Fibroblast of skin of scalp (primary cell): ENCODE measurements at regions not wholly inside any gene's neighbourhood (a gene's known extent, or its start where the extent isn't known, plus 50 kb on each side); places are given as distances from the start of the nearest gene placed in this dataset.

Experiments
- DNase-seq: peaks from one replicate; pipeline ENCODE4 v3.0.0-alpha.2; 2013

- DNase-seq: no peak
Measured at GRCh38 chr4:123031664-123032063, 109.3 kb upstream of the NUDT6 start.

DNA sequence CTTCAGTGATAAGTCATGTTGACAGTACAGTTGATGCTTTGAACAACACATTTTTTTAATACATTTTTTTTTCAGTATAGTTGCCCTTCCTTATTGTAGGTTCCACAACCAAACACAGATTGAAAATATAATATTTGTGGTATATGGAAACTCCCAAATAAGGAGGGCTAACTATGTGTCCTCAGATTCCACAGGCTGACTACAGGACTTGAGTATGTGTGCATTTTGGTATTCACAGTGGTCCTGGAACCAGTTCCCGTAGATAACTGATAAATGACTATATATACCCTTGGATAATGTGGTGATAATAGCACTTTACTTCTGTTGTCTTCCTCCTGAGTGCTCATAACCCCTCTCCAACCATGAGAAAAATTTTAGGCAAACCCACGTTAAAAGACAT is 111.6 kb upstream of the NUDT6 start:
- peak; percentile 88 for DNase-seq

GRCh38 chr4:123035239-123035638 is 112.8 kb upstream of the NUDT6 start:
- no peak for DNase-seq

DNA sequence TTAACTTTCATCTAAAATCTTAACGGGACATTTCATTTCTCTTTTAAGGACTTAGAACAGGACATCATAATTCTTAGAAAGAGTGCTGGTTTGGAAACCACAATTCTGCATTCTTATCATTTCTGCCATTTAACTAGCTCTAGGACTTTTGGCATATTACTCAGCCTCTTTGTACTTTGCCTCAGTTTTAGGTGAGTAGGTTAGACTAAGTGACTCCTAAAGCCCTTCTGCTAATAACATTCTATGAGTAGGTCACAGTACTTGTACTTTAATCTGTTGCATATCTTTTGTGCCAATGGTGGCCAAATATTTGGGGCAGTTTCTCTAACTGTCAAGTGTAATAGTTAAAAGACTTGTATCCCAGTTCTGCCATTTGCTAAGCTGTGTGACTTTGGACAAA is 115.4 kb upstream of the NUDT6 start:
- peak; percentile 65 for DNase-seq

DNA sequence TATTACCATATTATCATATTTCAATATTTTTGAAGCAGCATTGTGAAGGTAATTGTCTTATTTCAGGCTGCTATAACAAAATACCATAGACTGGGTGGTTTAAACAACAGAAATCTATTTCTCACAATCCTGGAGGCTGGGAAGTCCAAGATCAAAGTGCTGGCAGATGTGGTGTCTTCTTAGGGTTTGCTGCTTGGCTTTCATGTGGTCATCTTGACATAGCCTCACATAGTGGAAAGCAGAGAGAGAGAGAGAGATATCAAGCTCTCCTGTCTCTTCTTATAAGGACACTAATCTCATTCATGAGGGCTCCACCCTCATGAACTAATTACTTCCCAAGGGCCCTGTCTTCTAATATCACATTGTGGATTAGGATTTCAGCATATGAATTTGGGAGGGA is 119.7 kb upstream of the NUDT6 start:
- DNase-seq: no peak

DNA sequence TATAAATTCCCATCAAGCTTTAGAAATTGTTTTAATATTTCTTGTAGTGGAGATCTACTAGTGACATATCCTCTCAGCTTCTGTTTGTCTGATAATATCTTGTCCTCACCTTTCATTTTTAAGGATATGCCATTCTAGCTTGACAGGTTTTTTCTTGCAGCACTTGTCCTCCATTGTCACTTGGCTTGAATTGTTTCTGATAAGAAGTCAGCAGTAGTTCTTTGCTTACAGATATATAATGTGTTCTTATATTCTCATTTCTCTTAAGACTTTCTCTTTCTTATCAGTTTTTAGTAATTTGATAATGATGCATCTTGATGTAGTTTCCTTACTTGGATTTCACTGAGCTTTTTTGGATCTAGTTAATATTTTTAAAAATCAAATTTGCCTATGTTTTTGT is 120.6 kb upstream of the NUDT6 start:
- DNase-seq: no peak

GRCh38 chr4:123043793-123044425 is 121.5 kb upstream of the NUDT6 start:
- DNase-seq: no peak

- peak; percentile 25 for DNase-seq
Measured at GRCh38 chr4:123046096-123046495, 123.7 kb upstream of the NUDT6 start.

GRCh38 chr4:123050018-123050417 is 127.6 kb upstream of the NUDT6 start:
- DNase-seq: no peak

DNA sequence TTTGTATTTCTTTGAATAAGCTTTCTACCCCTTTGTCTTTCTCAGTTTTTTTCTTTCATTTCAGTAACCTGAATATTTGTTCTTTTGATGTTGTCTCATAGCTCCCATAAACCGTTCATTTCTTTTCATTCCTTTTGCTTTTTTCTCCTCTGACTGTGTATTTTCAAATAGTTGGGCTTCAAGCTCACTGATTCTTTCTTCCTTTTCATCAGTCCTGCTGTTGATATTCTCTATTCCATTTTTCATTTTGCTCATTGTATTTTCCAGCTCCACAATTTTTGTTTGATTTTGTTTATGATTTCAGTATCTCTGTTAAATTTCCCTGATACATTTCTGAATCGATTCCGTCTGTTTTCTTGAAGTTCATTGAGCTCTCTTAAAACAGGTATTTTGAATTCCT is 129.6 kb upstream of the NUDT6 start:
- no peak for DNase-seq

GRCh38 chr4:123055943-123056342 is 133.5 kb upstream of the NUDT6 start:
- peak; percentile 50 for DNase-seq

GRCh38 chr4:123060039-123060770 is 137.8 kb upstream of the NUDT6 start:
- no peak for DNase-seq

GRCh38 chr4:123064390-123064789 is 142.0 kb upstream of the NUDT6 start:
- DNase-seq: no peak

DNA sequence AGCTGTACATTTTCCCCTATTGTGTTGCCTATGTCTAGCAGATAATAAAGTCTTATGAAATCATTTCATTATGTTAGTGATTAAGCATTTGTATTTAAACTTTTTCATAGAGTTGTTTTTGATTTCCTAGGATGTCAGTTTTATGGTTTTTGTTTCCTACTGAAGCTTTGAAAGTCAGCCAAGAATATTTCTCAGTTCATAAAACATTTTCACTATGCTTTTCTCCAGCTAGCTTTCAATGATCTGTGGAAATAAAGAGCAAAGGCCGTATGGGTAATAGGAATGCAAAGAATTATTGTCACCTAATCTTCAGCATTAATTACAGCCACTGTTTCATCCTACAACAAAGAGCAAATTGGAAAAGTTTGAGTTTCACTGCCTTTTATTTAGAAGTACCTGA is 145.7 kb upstream of the NUDT6 start:
- no peak for DNase-seq

DNA sequence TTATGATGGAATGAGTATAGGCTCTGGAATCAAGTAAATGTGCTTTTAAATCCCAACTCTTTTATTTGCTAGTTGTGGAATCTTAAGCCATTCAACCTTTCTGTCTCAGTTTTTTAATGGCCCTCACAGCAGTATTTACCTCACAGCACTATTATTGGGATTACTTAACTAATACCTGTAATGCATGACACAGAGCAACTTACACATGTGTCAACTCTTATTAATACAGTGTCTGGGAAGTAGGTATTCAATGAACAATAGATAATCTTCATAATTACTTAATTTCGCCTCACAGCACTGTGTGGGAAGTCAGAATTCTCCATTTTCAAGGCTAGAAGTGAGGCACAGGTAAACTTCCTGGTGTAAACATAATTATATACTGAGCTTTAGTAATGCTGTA is 149.7 kb upstream of the NUDT6 start:
- no peak for DNase-seq

DNA sequence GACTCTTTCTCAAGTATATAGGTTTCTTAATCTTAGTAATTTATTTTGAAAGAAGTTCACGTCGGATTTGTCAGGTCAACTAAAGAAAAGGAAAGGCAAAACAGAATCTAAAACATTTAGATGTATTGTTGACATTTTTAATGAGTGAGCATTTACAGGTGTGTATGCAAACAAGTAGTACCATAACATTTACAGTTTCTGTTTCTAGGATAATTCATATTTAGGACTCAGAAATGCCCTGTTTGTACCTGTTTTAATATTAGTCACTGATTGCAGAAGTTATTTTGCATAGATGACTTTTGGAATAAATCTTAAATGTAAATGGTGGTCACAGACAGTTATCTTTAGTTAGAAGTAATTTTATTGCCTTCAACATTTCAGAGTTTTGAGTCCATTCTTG is 151.3 kb upstream of the NUDT6 start:
- no peak for DNase-seq

- no peak for DNase-seq
Measured at GRCh38 chr4:123077330-123077729, 154.9 kb upstream of the NUDT6 start.

- no peak for DNase-seq
Measured at GRCh38 chr4:123081971-123082370, 159.6 kb upstream of the NUDT6 start.

DNA sequence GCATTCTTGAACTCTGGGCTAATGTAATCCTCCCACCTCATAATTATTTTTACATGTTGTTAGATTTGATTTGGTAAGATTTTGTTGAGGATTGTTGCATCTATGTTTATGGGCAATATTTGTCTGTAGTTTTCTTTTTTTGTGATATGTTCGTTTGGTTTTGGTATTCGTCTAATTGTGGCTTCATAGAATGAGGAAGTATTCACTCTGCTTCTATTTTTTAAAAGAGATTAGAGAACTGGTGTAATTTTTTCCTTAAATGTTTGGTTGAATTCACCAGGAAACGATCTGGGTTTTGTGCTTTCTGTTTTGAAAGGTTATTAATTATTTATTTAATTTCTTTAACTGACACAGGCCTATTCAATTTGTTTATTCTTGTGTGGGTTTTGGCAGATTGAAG is 161.2 kb upstream of the NUDT6 start:
- no peak for DNase-seq

- no peak for DNase-seq
Measured at GRCh38 chr4:123088501-123088900, 166.1 kb upstream of the NUDT6 start.

DNA sequence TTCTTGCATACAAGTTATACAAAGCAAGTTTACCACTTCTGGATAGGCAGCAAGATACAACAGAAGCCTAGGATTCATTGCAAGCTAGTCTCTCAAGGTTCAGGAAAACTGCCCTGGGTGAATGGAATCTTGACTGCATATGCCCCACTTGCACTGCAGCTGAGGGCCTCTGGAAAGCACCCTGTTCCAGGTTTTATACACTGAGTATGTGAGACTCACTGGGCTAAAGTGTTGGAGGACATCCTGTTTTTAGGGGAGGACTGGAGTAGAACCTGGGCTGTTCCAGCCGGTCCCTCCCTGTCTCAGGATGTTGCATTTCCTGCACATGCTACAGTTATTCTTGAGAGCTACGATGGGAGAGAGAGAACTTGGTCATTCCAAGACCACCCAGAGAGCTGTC is 168.5 kb upstream of the NUDT6 start:
- no peak for DNase-seq

DNA sequence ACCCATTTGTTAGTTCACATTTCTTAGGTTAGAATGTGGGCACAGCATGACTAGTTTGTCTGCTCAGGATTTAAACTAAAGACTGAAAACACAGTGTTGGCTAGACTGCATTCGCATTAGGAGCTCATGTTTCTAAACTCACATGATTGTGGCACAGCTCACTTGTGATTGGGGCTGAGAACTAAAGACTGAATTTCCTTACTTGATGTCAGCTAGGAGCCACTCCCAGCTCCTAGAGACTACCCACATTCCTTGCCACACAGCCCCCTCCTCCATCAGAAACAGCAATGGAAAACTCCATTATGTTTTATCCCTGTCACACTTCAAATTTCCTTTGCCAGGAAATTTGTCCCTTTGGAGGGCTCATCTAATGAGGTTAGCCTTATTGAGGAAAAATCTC is 170.2 kb upstream of the NUDT6 start:
- no peak for DNase-seq

DNA sequence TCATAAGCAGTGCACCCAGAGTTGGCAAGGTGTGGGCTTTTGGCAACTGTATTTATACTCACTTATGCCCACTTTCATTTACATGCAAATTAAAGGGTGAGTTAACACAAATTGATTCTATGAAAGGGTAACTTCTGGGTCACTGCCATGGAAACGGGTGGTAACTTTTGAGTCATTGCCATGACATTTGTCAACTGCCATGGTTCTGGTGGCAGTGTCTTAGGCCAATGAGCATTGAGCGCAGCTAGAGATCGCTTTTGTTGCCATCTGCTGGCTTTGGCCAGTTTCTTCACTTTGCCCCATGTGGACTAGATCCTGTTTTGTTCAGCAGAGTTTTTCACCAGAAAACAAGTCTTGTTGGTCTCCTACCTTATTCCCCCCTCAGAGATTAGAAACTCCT is 170.8 kb upstream of the NUDT6 start:
- DNase-seq: peak; percentile 7

- DNase-seq: peak; percentile 65
Measured at GRCh38 chr4:123096038-123096437, 173.6 kb upstream of the NUDT6 start.
